HCT116 (cell line): ENCODE measurements at regions not wholly inside any gene's neighbourhood (a gene's known extent, or its start where the extent isn't known, plus 50 kb on each side); places are given as distances from the start of the nearest gene placed in this dataset.

Experiments used
- CTCF ChIP-seq, 3 experiments: fragments of 200-600 bp in 1 of 3; sonication (generic) in 1 of 3; IDR thresholded peaks in 2 of 3; conservative IDR thresholded peaks in 1 of 3; 2 replicates each; pipeline ENCODE4 v1.5.1; 2012 to 2017; ENCODE audit warnings: low read depth in 2 of 3, low read length in 2 of 3, antibody characterized with exemption in 1 of 3, borderline replicate concordance in 1 of 3, control low read depth in 1 of 3, mild to moderate bottlenecking in 1 of 3, mixed read lengths in 1 of 3, mixed run types in 1 of 3, moderate library complexity in 1 of 3; ENCODE audit not compliant: insufficient read depth in 1 of 3
- ELF1 ChIP-seq: IDR thresholded peaks from 2 replicates; pipeline ENCODE4 v1.6.1; 2012; ENCODE audit warnings: low read depth, borderline replicate concordance
- EZH2phosphoT487 ChIP-seq: fragments of 200-600 bp; IDR thresholded peaks from 2 replicates; pipeline ENCODE4 v1.6.1; 2018; ENCODE audit warnings: antibody characterized with exemption, borderline replicate concordance
- MAX ChIP-seq: IDR thresholded peaks from 2 replicates; pipeline ENCODE4 v1.6.1; 2012
- POLR2A ChIP-seq: IDR thresholded peaks from 2 replicates; pipeline ENCODE4 v1.7.0; 2011; ENCODE audit warnings: borderline replicate concordance; ENCODE audit not compliant: insufficient read depth, insufficient read length; ENCODE audit errors: extremely low read depth
- RAD21 ChIP-seq: IDR thresholded peaks from 2 replicates; pipeline ENCODE4 v1.6.1; 2012; ENCODE audit warnings: low read depth, mild to moderate bottlenecking
- TCF7L2 ChIP-seq: IDR thresholded peaks from 2 replicates; pipeline ENCODE4 v1.7.0; 2011; ENCODE audit warnings: borderline replicate concordance, inconsistent platforms; ENCODE audit not compliant: insufficient read depth, insufficient read length; ENCODE audit errors: extremely low read depth
- YY1 ChIP-seq: IDR thresholded peaks from 2 replicates; pipeline ENCODE4 v1.6.1; 2011; ENCODE audit warnings: low read length, low read depth, moderate library complexity, mild to moderate bottlenecking; ENCODE audit not compliant: insufficient replicate concordance; ENCODE audit errors: extremely low read depth
- ZNF274 ChIP-seq: fragments of 200-500 bp; sonication (Bioruptor generic); IDR thresholded peaks from 2 replicates; pipeline ENCODE4 v1.6.1; 2014; ENCODE audit warnings: mild to moderate bottlenecking, low read depth, low read length, inconsistent platforms
- TF ChIP-seq, protein P1 (sequence below): IDR thresholded peaks from 2 replicates; pipeline ENCODE4 v1.6.1; 2011; ENCODE audit warnings: mild to moderate bottlenecking, low read length, moderate library complexity; ENCODE audit not compliant: insufficient replicate concordance; ENCODE audit errors: extremely low read depth

DNA sequence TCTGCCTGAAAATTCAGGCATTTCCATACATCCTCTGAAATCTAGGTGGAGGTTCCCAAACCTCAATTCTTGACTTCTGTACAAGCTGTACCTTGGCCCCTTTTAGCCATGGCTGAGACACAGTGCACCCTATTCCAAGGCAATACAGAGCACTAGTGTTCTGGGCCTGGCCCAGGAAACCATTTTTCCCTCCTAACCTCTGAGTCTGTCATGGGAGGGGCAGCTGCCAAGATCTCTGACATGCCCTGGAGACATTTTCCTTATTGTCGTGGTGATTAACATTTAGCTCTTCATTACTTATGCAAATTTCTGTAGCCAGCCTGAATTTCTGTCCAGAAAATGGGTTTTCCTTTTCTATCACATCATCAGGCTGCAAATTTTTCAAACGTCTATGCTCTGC lies 248.0 kb upstream of the RGS18 start:
- TF ChIP-seq POLR2A (no peak), CTCF (IDR thresholded peaks at IDR 0.05 in 2 of 3, conservative IDR thresholded peaks at IDR 0.05 in 1 of 3; ENCODE audit: borderline replicate concordance in 1 of 3, insufficient read depth in 1 of 3, low read depth in 2 of 3, low read length in 2 of 3) (no peak), TCF7L2 (no peak), MAX (no peak), ZNF274 (no peak), YY1 (no peak), EZH2phosphoT487 (no peak), RAD21 (no peak), ELF1 (no peak)
- TF ChIP-seq, protein P1, sequence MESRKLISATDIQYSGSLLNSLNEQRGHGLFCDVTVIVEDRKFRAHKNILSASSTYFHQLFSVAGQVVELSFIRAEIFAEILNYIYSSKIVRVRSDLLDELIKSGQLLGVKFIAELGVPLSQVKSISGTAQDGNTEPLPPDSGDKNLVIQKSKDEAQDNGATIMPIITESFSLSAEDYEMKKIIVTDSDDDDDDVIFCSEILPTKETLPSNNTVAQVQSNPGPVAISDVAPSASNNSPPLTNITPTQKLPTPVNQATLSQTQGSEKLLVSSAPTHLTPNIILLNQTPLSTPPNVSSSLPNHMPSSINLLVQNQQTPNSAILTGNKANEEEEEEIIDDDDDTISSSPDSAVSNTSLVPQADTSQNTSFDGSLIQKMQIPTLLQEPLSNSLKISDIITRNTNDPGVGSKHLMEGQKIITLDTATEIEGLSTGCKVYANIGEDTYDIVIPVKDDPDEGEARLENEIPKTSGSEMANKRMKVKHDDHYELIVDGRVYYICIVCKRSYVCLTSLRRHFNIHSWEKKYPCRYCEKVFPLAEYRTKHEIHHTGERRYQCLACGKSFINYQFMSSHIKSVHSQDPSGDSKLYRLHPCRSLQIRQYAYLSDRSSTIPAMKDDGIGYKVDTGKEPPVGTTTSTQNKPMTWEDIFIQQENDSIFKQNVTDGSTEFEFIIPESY, result no peak
